RWPE2 (cell line): ENCODE measurements at regions not wholly inside any gene's neighbourhood (a gene's known extent, or its start where the extent isn't known, plus 50 kb on each side); places are given as distances from the start of the nearest gene placed in this dataset.

Experiments
- ATAC-seq: fragments of 200-7000 bp; cut with Tn5 transposase; 3 replicates; pipeline ENCODE4 v1.9.1; 2021; ENCODE audit warnings: low read depth
- DNase-seq: peaks from one replicate; pipeline ENCODE4 v3.0.0-alpha.2; 2020; ENCODE audit warnings: low spot score
- H3K27ac ChIP-seq: fragments of 450-650 bp; 2 replicates; pipeline ENCODE4 v1.5.1; 2017; ENCODE audit warnings: mild to moderate bottlenecking; ENCODE audit not compliant: poor library complexity, severe bottlenecking
- H3K27me3 ChIP-seq: fragments of 250-450 bp; sonication (Bioruptor Pico); 2 replicates; pipeline ENCODE4 v1.5.1; 2021; ENCODE audit warnings: mild to moderate bottlenecking, moderate library complexity; ENCODE audit not compliant: insufficient read depth, poor library complexity, severe bottlenecking
- H3K36me3 ChIP-seq: fragments of 250-450 bp; sonication (Bioruptor Pico); 2 replicates; pipeline ENCODE4 v1.5.1; 2020; ENCODE audit warnings: low read depth, mild to moderate bottlenecking, moderate library complexity
- H3K4me1 ChIP-seq: fragments of 250-450 bp; sonication (Bioruptor Pico); 2 replicates; pipeline ENCODE4 v1.5.1; 2021; ENCODE audit warnings: mild to moderate bottlenecking, moderate library complexity; ENCODE audit not compliant: insufficient read depth, poor library complexity, severe bottlenecking
- H3K4me3 ChIP-seq: fragments of 250-450 bp; sonication (Bioruptor Pico); 2 replicates; pipeline ENCODE4 v1.5.1; 2021; ENCODE audit warnings: mild to moderate bottlenecking, moderate library complexity; ENCODE audit not compliant: severe bottlenecking
- H3K9me3 ChIP-seq: fragments of 250-450 bp; sonication (Bioruptor Pico); 2 replicates; pipeline ENCODE4 v1.5.1; 2021; ENCODE audit warnings: mild to moderate bottlenecking, moderate library complexity; ENCODE audit not compliant: severe bottlenecking
- CTCF ChIP-seq: fragments of 450-650 bp; IDR thresholded peaks from one replicate; pipeline ENCODE4 v1.5.1; 2017; ENCODE audit warnings: mild to moderate bottlenecking, moderate library complexity; ENCODE audit not compliant: poor library complexity, severe bottlenecking

- Histone ChIP-seq H3K4me3 (no peak overlapping the region), H3K36me3 (no peaks in the 10 kb centered on the region), H3K9me3 (no peaks in the 10 kb centered on the region), H3K27me3 (no peaks in the 10 kb centered on the region), H3K27ac (no peak overlapping the region), H3K4me1 (peaks cover 2% of the 10 kb centered on the region)
- ATAC-seq = 0 out of 3 replicates have a peak, but pooled peaks have one; percentile 38
- no peak for DNase-seq
- no peak for TF ChIP-seq CTCF
These were observed 475.2 kb upstream of the UBE2E3 start for GRCh38 chr2:180505203-180505602.

GRCh38 chr2:180497621-180498152 lies 482.7 kb upstream of the UBE2E3 start:
- ATAC-seq (no peak), DNase-seq (no peak)
- Histone ChIP-seq H3K36me3 (no peaks in the 10 kb centered on the region), H3K27ac (no peak overlapping the region), H3K9me3 (no peaks in the 10 kb centered on the region), H3K4me1 (no peaks in the 10 kb centered on the region), H3K4me3 (no peak overlapping the region), H3K27me3 (no peaks in the 10 kb centered on the region)
- TF ChIP-seq CTCF = no peak

- Histone ChIP-seq H3K36me3 (no peaks in the 10 kb centered on the region), H3K27me3 (no peaks in the 10 kb centered on the region), H3K9me3 (no peaks in the 10 kb centered on the region), H3K4me1 (no peaks in the 10 kb centered on the region), H3K4me3 (no peak overlapping the region), H3K27ac (no peak overlapping the region)
- no peak for TF ChIP-seq CTCF
- ATAC-seq (0 out of 3 replicates have a peak, but pooled peaks have one; percentile 36), DNase-seq (no peak)
These were observed 484.8 kb upstream of the UBE2E3 start for GRCh38 chr2:180495606-180496005.

- no peak overlapping the region for H3K4me3 ChIP-seq
- DNase-seq (no peak), ATAC-seq (no peak)
- H3K4me1 ChIP-seq = no peaks in the 10 kb centered on the region
- H3K36me3 ChIP-seq = no peaks in the 10 kb centered on the region
- no peaks in the 10 kb centered on the region for H3K9me3 ChIP-seq
- H3K27me3 ChIP-seq = no peaks in the 10 kb centered on the region
- no peak overlapping the region for H3K27ac ChIP-seq
- TF ChIP-seq CTCF = no peak
These were observed 486.1 kb upstream of the UBE2E3 start for GRCh38 chr2:180494286-180494685.

- no peak for ATAC-seq
- no peaks in the 10 kb centered on the region for H3K36me3 ChIP-seq
- no peaks in the 10 kb centered on the region for H3K4me1 ChIP-seq
- H3K27ac ChIP-seq = no peak overlapping the region
- H3K4me3 ChIP-seq = no peak overlapping the region
- H3K9me3 ChIP-seq = no peaks in the 10 kb centered on the region
- no peak for DNase-seq
- TF ChIP-seq CTCF = no peak
- H3K27me3 ChIP-seq = no peaks in the 10 kb centered on the region
These were observed 475.6 kb upstream of the CWC22 start for GRCh38 chr2:180482696-180483095.
